GM18511 (cell line): ENCODE measurements at regions not wholly inside any gene's neighbourhood (a gene's known extent, or its start where the extent isn't known, plus 50 kb on each side); places are given as distances from the start of the nearest gene placed in this dataset.
"Not testable (repeated sequence)": the region's sequence is repeated elsewhere in the genome, so short reads cannot be mapped to it uniquely, and the experiment has no call there.

Experiments used
- ATAC-seq: cut with Tn5 transposase; IDR thresholded peaks from one replicate; pipeline ENCODE4 v1.9.1; 2021; ENCODE audit warnings: mild to moderate bottlenecking, moderate library complexity; ENCODE audit not compliant: unreplicated experiment

- ATAC-seq, result no peak
Observed at GRCh38 chr9:108270051-108270450, 585.7 kb downstream of the ACTL7B start.

GRCh38 chr9:108269371-108269770 lies 586.4 kb downstream of the ACTL7B start:
- ATAC-seq, result no peak

- ATAC-seq, result no peak
Observed at GRCh38 chr9:108265065-108265464, 590.7 kb downstream of the ACTL7B start.

- ATAC-seq, result no peak
Observed at GRCh38 chr9:108264093-108264492, 591.7 kb downstream of the ACTL7B start.

- no peak for ATAC-seq
Observed at GRCh38 chr9:108262836-108263235, 593.0 kb downstream of the ACTL7B start.

GRCh38 chr9:108259917-108260675 lies 595.7 kb downstream of the ACTL7B start:
- no peak for ATAC-seq

GRCh38 chr9:108258640-108259039 lies 597.1 kb downstream of the ACTL7B start:
- ATAC-seq, result no peak

GRCh38 chr9:108257382-108257781 lies 598.4 kb downstream of the ACTL7B start:
- no peak for ATAC-seq

- ATAC-seq, result no peak
Observed at GRCh38 chr9:108254236-108254635, 601.5 kb downstream of the ACTL7B start.

GRCh38 chr9:108247391-108247790 lies 608.4 kb downstream of the ACTL7B start:
- not testable (repeated sequence) for ATAC-seq

GRCh38 chr9:108245901-108246300 lies 609.9 kb downstream of the ACTL7B start:
- no peak for ATAC-seq

GRCh38 chr9:108245331-108245730 lies 610.5 kb downstream of the ACTL7B start:
- ATAC-seq, result no peak

GRCh38 chr9:108244686-108245085 lies 611.1 kb downstream of the ACTL7B start:
- no peak for ATAC-seq

GRCh38 chr9:108241384-108242073 lies 614.3 kb downstream of the ACTL7B start:
- ATAC-seq, result no peak

GRCh38 chr9:108239696-108240321 lies 616.0 kb downstream of the ACTL7B start:
- no peak for ATAC-seq

- ATAC-seq, result no peak
Observed at GRCh38 chr9:108235609-108236008, 620.2 kb downstream of the ACTL7B start.

GRCh38 chr9:108234811-108235210 lies 621.0 kb downstream of the ACTL7B start:
- ATAC-seq, result no peak

GRCh38 chr9:108225149-108225800 lies 630.5 kb downstream of the ACTL7B start:
- ATAC-seq, result no peak

- ATAC-seq, result no peak
Observed at GRCh38 chr9:108224716-108225115, 631.1 kb downstream of the ACTL7B start.

GRCh38 chr9:108219664-108220063 lies 636.1 kb downstream of the ACTL7B start:
- ATAC-seq, result no peak
